ENCODE measurements at regions not wholly inside any gene's neighbourhood (a gene's known extent, or its start where the extent isn't known, plus 50 kb on each side); places are given as distances from the start of the nearest gene placed in this dataset.

GRCh38 chr18:39025531-39025930, 1459.9 kb upstream of the CELF4 start:
- no peaks in the 10 kb centered on the region for H3K36me3 ChIP-seq
- H3K4me1 ChIP-seq: no peaks in the 10 kb centered on the region
- no peak for TF ChIP-seq CTCF (IDR thresholded peaks at IDR 0.05)
- no peaks in the 10 kb centered on the region for H3K27me3 ChIP-seq
- H3K27ac ChIP-seq: no peak overlapping the region
- no peaks in the 10 kb centered on the region for H3K9me3 ChIP-seq
- 55 to 84% methylated on average over 2 of the region's 2 CpGs for WGBS, 2 donors
- intact Hi-C loops (cut with DNase I): no loop called here
- DNase-seq: no peak
- no peak overlapping the region for H3K4me3 ChIP-seq

GRCh38 chr18:39019989-39020388, 1454.4 kb upstream of the CELF4 start:
- no peak for DNase-seq
- no peaks in the 10 kb centered on the region for H3K4me1 ChIP-seq
- H3K27ac ChIP-seq: no peak overlapping the region
- WGBS, 2 donors: 55 to 73% methylated on average over 3 of the region's 3 CpGs
- intact Hi-C loops (cut with DNase I): no loop called here
- TF ChIP-seq CTCF (IDR thresholded peaks at IDR 0.05) (no peak), POLR2AphosphoS5 (IDR thresholded peaks at IDR 0.05) (no peak), EP300 (IDR thresholded peaks at IDR 0.05) (no peak), POLR2A (IDR thresholded peaks at IDR 0.05) (no peak)
- H3K4me3 ChIP-seq: no peak overlapping the region
- no peaks in the 10 kb centered on the region for H3K36me3 ChIP-seq
- H3K27me3 ChIP-seq: no peaks in the 10 kb centered on the region
- H3K9me3 ChIP-seq: no peaks in the 10 kb centered on the region

GRCh38 chr18:39007031-39007902, 1441.7 kb upstream of the CELF4 start:
- TF ChIP-seq POLR2AphosphoS5 (IDR thresholded peaks at IDR 0.05) (no peak), POLR2A (IDR thresholded peaks at IDR 0.05) (no peak), EP300 (IDR thresholded peaks at IDR 0.05) (no peak), CTCF (IDR thresholded peaks at IDR 0.05) (no peak)
- peaks cover 0 to 2% (median 0%) of the 10 kb centered on the region in 4 donors for H3K9me3 ChIP-seq
- H3K4me1 ChIP-seq: no peaks in the 10 kb centered on the region
- intact Hi-C loops (cut with DNase I): no loop called here
- no peaks in the 10 kb centered on the region for H3K36me3 ChIP-seq
- H3K4me3 ChIP-seq: no peak overlapping the region
- no peak for DNase-seq
- H3K27me3 ChIP-seq: no peaks in the 10 kb centered on the region
- H3K27ac ChIP-seq: no peak overlapping the region
- WGBS, 2 donors: 82 to 84% methylated on average over 5 of the region's 5 CpGs

DNA sequence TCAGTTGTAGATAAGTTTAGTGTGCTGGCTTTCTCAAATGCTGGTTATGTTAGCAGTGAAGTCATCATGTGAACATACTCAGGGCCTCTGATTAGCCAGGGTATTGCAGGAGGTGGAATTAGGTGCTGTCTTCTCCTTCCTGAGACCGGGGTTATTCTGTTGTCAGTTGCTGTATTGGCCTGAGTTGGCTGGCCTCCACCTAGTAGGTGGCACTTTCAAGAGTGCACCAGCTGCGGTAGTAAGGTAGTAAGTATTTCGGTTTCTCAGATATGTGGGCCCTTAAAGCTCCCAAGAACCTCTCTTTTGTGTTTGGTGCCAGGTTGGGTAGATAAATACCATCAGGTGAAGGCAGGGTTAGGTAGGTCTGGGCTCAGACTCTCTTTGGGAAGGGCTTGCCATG, 1430.5 kb upstream of the CELF4 start:
- no peak for DNase-seq
- 72 to 89% methylated on average over 3 of the region's 3 CpGs for WGBS, 2 donors
- intact Hi-C loops (cut with DNase I): no loop called here
- H3K27me3 ChIP-seq: no peaks in the 10 kb centered on the region
- H3K4me1 ChIP-seq: no peaks in the 10 kb centered on the region
- no peaks in the 10 kb centered on the region for H3K36me3 ChIP-seq
- H3K27ac ChIP-seq: no peak overlapping the region
- no peak for TF ChIP-seq EP300 (IDR thresholded peaks at IDR 0.05)
- H3K4me3 ChIP-seq: no peak overlapping the region
- H3K9me3 ChIP-seq: no peaks in the 10 kb centered on the region

GRCh38 chr18:38993342-38993741, 1427.7 kb upstream of the CELF4 start:
- intact Hi-C loops (cut with DNase I): no loop called here
- Histone ChIP-seq H3K27ac (no peak overlapping the region), H3K36me3 (no peaks in the 10 kb centered on the region), H3K9me3 (no peaks in the 10 kb centered on the region), H3K27me3 (no peaks in the 10 kb centered on the region), H3K4me1 (no peaks in the 10 kb centered on the region), H3K4me3 (no peak overlapping the region)
- DNase-seq: no peak
- TF ChIP-seq CTCF (IDR thresholded peaks at IDR 0.05) (no peak), POLR2A (IDR thresholded peaks at IDR 0.05) (no peak), EP300 (IDR thresholded peaks at IDR 0.05) (no peak), POLR2AphosphoS5 (IDR thresholded peaks at IDR 0.05) (no peak)
- 55 to 74% methylated on average over 1 of the region's 1 CpG for WGBS, 2 donors

Data from sigmoid colon (tissue), 6 donors.